ENCODE measurements at regions not wholly inside any gene's neighbourhood (a gene's known extent, or its start where the extent isn't known, plus 50 kb on each side); places are given as distances from the start of the nearest gene placed in this dataset.
"Not testable (repeated sequence)": the region's sequence is repeated elsewhere in the genome, so short reads cannot be mapped to it uniquely, and the experiment has no call there.

DNA sequence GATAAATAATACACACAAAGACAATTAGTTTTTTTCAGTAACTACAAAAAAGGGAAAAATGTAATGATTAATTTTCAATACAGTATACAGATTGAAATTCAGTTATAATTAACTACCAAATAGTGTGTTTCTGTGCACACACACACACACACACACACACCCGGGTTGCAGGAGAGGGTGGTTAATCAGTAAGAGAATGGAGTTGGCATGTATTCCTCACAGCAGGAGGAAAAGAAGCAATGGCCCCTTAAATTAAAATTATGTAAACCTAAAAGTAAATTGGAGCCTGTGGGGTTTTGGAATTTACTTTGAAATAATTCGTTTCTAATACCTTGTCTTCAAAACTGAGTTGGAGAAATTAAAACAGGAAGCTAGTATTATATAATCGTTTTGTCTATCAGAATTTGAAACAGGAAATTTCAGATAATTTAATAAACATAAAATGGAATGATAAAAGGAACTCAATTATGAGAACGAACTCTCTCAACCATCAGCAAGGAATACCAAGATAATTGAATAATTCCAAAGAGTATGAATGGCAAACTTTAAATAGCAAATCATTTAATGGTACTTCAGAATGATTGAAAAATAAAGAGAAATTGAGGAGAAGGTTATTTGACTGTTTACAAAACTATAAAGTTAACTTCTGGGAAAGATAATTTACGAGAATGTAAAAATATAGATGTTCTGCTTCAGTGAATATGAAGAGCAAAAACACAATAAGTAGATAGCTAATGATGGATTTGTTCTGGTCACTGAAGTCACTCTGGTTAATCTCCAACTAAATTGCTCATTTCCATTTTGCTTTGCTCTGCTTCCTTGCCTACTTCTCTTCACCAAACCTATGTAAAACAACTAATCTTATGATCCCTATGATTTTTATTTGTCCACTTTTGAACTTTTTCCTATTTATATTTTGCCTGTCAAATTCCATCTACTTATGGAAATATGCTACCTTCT, 547.9 kb upstream of the ZP4 start:
- intact Hi-C loops (cut with micrococcal nuclease) = no loop called here
- CTCF ChIA-PET (ENCODE audit: low intra/inter-chr PET ratio) = no interaction called here
- Histone ChIP-seq H2AFZ (ENCODE audit: low read depth, low read length) (no peak overlapping the region), H3K27ac (ENCODE audit: extremely low read depth, low read depth, low read length) (no peak overlapping the region), H3K9ac (ENCODE audit: insufficient read depth in 1 of 2, low read depth in 2 of 2, low read length in 2 of 2) (no peak overlapping the region), H3K27me3 (ENCODE audit: control insufficient read depth in 2 of 2, insufficient read depth in 2 of 2, low read length in 2 of 2) (no peaks in the 10 kb centered on the region), H3K4me2 (ENCODE audit: insufficient read depth, low read length) (no peak overlapping the region), H3K4me3 (no peak overlapping the region), H3K9me3 (replicated peaks; ENCODE audit: control insufficient read depth, insufficient read depth, low read depth, low read length) (no peaks in the 10 kb centered on the region; the same call in 1 of the 2 replicates), H3K36me3 (ENCODE audit: control insufficient read depth, insufficient read depth, low read length) (no peaks in the 10 kb centered on the region), H3K79me2 (ENCODE audit: control insufficient read depth, insufficient read depth, low read length) (no peaks in the 10 kb centered on the region), H3K9me1 (ENCODE audit: control insufficient read depth, insufficient read depth, low read length) (no peaks in the 10 kb centered on the region), H3K4me1 (replicated peaks in 1 of 2; ENCODE audit: control insufficient read depth in 2 of 2, insufficient read depth in 2 of 2, low read length in 2 of 2) (no peaks in the 10 kb centered on the region), H4K20me1 (replicated peaks; ENCODE audit: control insufficient read depth, insufficient read depth, low read length) (no peaks in the 10 kb centered on the region)
- in situ Hi-C loops (cut with MboI) = no loop called here
- POLR2A ChIA-PET = no interaction called here
- DNase-seq (ENCODE audit: extremely low read depth in 1 of 4, low spot score in 3 of 4) (no peak), FAIRE-seq (no peak), ATAC-seq (no peak)
- BruUV-seq (replicated peaks) = no TSS peak
- WGBS (ENCODE audit: insufficient coverage, low coverage, missing lambda C conversion rate) = 2% methylated on average over 5 of the region's 5 CpGs
- TF ChIP-seq EWSR1 (IDR thresholded peaks at IDR 0.05; ENCODE audit: borderline replicate concordance, low read depth, partially characterized antibody) = no peak
- TF ChIP-seq HDAC8 (tag; IDR thresholded peaks at IDR 0.05) = no peak
- no peak for TF ChIP-seq ZBTB17 (CRISPR knock-in tag; IDR thresholded peaks at IDR 0.05)
- TF ChIP-seq, protein P1, sequence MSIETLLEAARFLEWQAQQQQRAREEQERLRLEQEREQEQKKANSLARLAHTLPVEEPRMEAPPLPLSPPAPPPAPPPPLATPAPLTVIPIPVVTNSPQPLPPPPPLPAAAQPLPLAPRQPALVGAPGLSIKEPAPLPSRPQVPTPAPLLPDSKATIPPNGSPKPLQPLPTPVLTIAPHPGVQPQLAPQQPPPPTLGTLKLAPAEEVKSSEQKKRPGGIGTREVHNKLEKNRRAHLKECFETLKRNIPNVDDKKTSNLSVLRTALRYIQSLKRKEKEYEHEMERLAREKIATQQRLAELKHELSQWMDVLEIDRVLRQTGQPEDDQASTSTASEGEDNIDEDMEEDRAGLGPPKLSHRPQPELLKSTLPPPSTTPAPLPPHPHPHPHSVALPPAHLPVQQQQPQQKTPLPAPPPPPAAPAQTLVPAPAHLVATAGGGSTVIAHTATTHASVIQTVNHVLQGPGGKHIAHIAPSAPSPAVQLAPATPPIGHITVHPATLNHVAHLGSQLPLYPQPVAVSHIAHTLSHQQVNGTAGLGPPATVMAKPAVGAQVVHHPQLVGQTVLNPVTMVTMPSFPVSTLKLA (conservative IDR thresholded peaks at IDR 0.05) = no peak
- no peak for TF ChIP-seq GATAD2A (IDR thresholded peaks at IDR 0.05)
- TF ChIP-seq FOXK1 (CRISPR knock-in tag; IDR thresholded peaks at IDR 0.05; ENCODE audit: borderline replicate concordance) = no peak
- TF ChIP-seq RFX7 (CRISPR knock-in tag; IDR thresholded peaks at IDR 0.05) = no peak
- no peak for TF ChIP-seq SRSF9 (IDR thresholded peaks at IDR 0.05; ENCODE audit: borderline replicate concordance, low read depth, low read length)
- no peak for TF ChIP-seq ZNF75A (CRISPR knock-in tag; IDR thresholded peaks at IDR 0.05)
- no peak for TF ChIP-seq MEIS2 (IDR thresholded peaks at IDR 0.05; ENCODE audit: partially characterized antibody)
- TF ChIP-seq ZNF696 (CRISPR knock-in tag; conservative IDR thresholded peaks at IDR 0.05) = no peak
- TF ChIP-seq, protein P2, sequence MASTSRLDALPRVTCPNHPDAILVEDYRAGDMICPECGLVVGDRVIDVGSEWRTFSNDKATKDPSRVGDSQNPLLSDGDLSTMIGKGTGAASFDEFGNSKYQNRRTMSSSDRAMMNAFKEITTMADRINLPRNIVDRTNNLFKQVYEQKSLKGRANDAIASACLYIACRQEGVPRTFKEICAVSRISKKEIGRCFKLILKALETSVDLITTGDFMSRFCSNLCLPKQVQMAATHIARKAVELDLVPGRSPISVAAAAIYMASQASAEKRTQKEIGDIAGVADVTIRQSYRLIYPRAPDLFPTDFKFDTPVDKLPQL (IDR thresholded peaks at IDR 0.05; ENCODE audit: extremely low read depth, insufficient read length) = no peak

DNA sequence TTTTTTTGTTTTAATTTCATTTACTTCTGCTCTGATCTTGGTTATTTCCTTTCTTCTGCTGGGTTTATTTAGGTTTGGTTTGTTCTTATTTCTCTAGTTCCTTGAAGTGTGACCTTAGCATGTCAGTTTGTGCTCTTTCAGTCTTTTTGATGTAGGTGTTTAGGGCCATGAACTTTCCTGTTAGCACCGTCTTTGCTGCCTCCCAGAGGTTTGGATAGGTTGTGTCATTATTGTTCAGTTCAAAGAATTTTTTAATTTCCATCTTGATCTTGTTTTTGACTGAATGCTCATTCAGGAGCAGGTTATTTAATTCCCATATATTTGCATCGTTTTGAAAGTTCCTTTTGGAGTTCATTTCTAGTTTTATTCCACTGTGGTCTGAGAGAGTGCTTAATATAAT, 539.0 kb upstream of the ZP4 start:
- not testable (repeated sequence) for ATAC-seq; H3K4me2 ChIP-seq (ENCODE audit: insufficient read depth, low read length)

More for the DNA sequence above, 539.0 kb upstream of the ZP4 start:
- H3K79me2 ChIP-seq (ENCODE audit: control insufficient read depth, insufficient read depth, low read length); H4K20me1 ChIP-seq (replicated peaks; ENCODE audit: control insufficient read depth, insufficient read depth, low read length); H3K4me1 ChIP-seq (replicated peaks in 1 of 2; ENCODE audit: control insufficient read depth in 2 of 2, insufficient read depth in 2 of 2, low read length in 2 of 2); H2AFZ ChIP-seq (ENCODE audit: low read depth, low read length); H3K9me3 ChIP-seq (replicated peaks; ENCODE audit: control insufficient read depth, insufficient read depth, low read depth, low read length); H3K9me1 ChIP-seq (ENCODE audit: control insufficient read depth, insufficient read depth, low read length); FAIRE-seq; CTCF ChIA-PET (ENCODE audit: low intra/inter-chr PET ratio); DNase-seq (ENCODE audit: extremely low read depth in 1 of 4, low spot score in 3 of 4); H3K9ac ChIP-seq (ENCODE audit: insufficient read depth in 1 of 2, low read depth in 2 of 2, low read length in 2 of 2); H3K36me3 ChIP-seq (ENCODE audit: control insufficient read depth, insufficient read depth, low read length); intact Hi-C loops (cut with micrococcal nuclease); POLR2A ChIA-PET; BruUV-seq (replicated peaks); H3K27ac ChIP-seq (ENCODE audit: extremely low read depth, low read depth, low read length); in situ Hi-C loops (cut with MboI); H3K27me3 ChIP-seq (ENCODE audit: control insufficient read depth in 2 of 2, insufficient read depth in 2 of 2, low read length in 2 of 2); H3K4me3 ChIP-seq: not testable (repeated sequence)
- WGBS (ENCODE audit: insufficient coverage, low coverage, missing lambda C conversion rate) = 0% methylated on average over 2 of the region's 2 CpGs

All from K562 (cell line).